ENCODE measurements at regions not wholly inside any gene's neighbourhood (a gene's known extent, or its start where the extent isn't known, plus 50 kb on each side); places are given as distances from the start of the nearest gene placed in this dataset.

- no peak for TF ChIP-seq CTCF (conservative IDR thresholded peaks at IDR 0.05; ENCODE audit: low read depth, low read length)
- peak; percentile 73 for DNase-seq (ENCODE audit: low read depth)
- H3K4me3 ChIP-seq (ENCODE audit: low read depth, low read length): no peak overlapping the region
Observed at GRCh38 chr2:43171789-43172188, 54.6 kb downstream of the ZFP36L2 start.

GRCh38 chr2:43170405-43171105, 55.9 kb downstream of the ZFP36L2 start:
- H3K4me3 ChIP-seq (ENCODE audit: low read depth, low read length): no peak overlapping the region
- no peak for DNase-seq (ENCODE audit: low read depth)
- TF ChIP-seq CTCF (conservative IDR thresholded peaks at IDR 0.05; ENCODE audit: low read depth, low read length): no peak

GRCh38 chr2:43169987-43170386, 56.4 kb downstream of the ZFP36L2 start:
- DNase-seq (ENCODE audit: low read depth): no peak
- H3K4me3 ChIP-seq (ENCODE audit: low read depth, low read length): no peak overlapping the region
- peak; percentile 62 for TF ChIP-seq CTCF (conservative IDR thresholded peaks at IDR 0.05; ENCODE audit: low read depth, low read length)

- no peak overlapping the region for H3K4me3 ChIP-seq (ENCODE audit: low read depth, low read length)
- TF ChIP-seq CTCF (conservative IDR thresholded peaks at IDR 0.05; ENCODE audit: low read depth, low read length): no peak
- no peak for DNase-seq (ENCODE audit: low read depth)
Observed at GRCh38 chr2:43169099-43169945, 57.1 kb downstream of the ZFP36L2 start.

- no peak for TF ChIP-seq CTCF (conservative IDR thresholded peaks at IDR 0.05; ENCODE audit: low read depth, low read length)
- no peak overlapping the region for H3K4me3 ChIP-seq (ENCODE audit: low read depth, low read length)
- DNase-seq (ENCODE audit: low read depth): no peak
Observed at GRCh38 chr2:43168016-43168369, 58.4 kb downstream of the ZFP36L2 start.

- TF ChIP-seq CTCF (conservative IDR thresholded peaks at IDR 0.05; ENCODE audit: low read depth, low read length): peak; percentile 35
- H3K4me3 ChIP-seq (ENCODE audit: low read depth, low read length): no peak overlapping the region
- no peak for DNase-seq (ENCODE audit: low read depth)
Observed at GRCh38 chr2:43165378-43166069, 60.9 kb downstream of the ZFP36L2 start.

Measured in choroid plexus epithelial cell (primary cell).